ENCODE measurements at regions not wholly inside any gene's neighbourhood (a gene's known extent, or its start where the extent isn't known, plus 50 kb on each side); places are given as distances from the start of the nearest gene placed in this dataset.

- DNase-seq = no peak
- no peak overlapping the region for H3K27ac ChIP-seq
Measured at GRCh38 chr1:229207916-229208315, 63.0 kb upstream of the RAB4A start.

GRCh38 chr1:229208481-229208880, 62.4 kb upstream of the RAB4A start:
- Histone ChIP-seq H3K36me3 (no peaks in the 10 kb centered on the region), H3K9me3 (ENCODE audit: severe bottlenecking) (no peaks in the 10 kb centered on the region), H3K4me3 (ENCODE audit: low read depth, low read length) (no peak overlapping the region), H3K27ac (no peak overlapping the region), H3K27me3 (ENCODE audit: insufficient read depth, low read depth, severe bottlenecking) (no peaks in the 10 kb centered on the region)
- TF ChIP-seq CTCF (IDR thresholded peaks at IDR 0.05; ENCODE audit: low read depth, low read length) = no peak
- DNase-seq = no peak

More at GRCh38 chr1:229207916-229208315, 63.0 kb upstream of the RAB4A start:
- Histone ChIP-seq H3K36me3 (no peaks in the 10 kb centered on the region), H3K9me3 (ENCODE audit: severe bottlenecking) (no peaks in the 10 kb centered on the region), H3K4me3 (ENCODE audit: low read depth, low read length) (no peak overlapping the region), H3K27me3 (ENCODE audit: insufficient read depth, low read depth, severe bottlenecking) (no peaks in the 10 kb centered on the region)
- no peak for TF ChIP-seq CTCF (IDR thresholded peaks at IDR 0.05; ENCODE audit: low read depth, low read length)

DNA sequence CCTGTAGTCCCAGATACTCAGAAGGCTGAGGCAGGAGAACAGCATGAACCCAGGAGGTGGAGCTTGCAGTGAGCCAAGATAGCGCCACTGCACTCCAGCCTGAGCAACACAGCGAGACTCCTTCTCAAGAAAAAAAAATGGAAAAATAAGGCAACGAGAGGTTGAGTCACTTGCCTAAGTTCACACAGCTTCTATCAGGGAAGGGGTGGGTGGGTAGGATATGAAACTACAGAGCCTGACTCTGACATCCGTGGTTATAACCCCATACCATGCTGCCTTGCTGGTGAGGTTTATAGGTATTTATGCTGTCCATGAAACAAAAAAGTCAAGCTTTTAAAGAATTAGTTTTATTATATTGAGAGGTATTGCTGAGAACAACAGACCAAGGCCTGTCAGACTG, 61.5 kb upstream of the RAB4A start:
- no peaks in the 10 kb centered on the region for H3K36me3 ChIP-seq
- no peak for DNase-seq
- TF ChIP-seq CTCF (IDR thresholded peaks at IDR 0.05; ENCODE audit: low read depth, low read length) = no peak
- no peaks in the 10 kb centered on the region for H3K27me3 ChIP-seq (ENCODE audit: insufficient read depth, low read depth, severe bottlenecking)
- H3K27ac ChIP-seq = no peak overlapping the region
- no peak overlapping the region for H3K4me3 ChIP-seq (ENCODE audit: low read depth, low read length)
- no peaks in the 10 kb centered on the region for H3K9me3 ChIP-seq (ENCODE audit: severe bottlenecking)

DNA sequence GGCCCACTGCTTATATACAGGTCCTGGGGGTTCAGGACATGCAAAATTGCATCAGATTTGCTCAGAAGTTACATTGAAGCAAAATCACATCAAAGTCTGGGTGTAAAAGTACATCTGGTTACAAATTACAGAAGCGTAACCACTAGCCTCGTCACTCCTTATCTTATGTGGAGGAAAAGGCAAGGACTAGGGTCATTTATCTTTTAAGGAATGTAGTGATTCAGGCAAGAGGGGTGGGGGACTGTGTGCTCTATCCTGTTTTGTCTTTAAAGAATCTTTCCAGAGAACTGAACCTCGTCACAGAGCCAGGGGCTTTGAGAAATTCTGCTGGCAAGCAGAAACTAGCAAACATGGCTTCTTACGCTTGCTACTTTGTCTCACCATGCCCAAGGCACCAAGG, 61.1 kb upstream of the RAB4A start:
- TF ChIP-seq CTCF (IDR thresholded peaks at IDR 0.05; ENCODE audit: low read depth, low read length) = no peak
- H3K9me3 ChIP-seq (ENCODE audit: severe bottlenecking) = no peaks in the 10 kb centered on the region
- H3K4me3 ChIP-seq (ENCODE audit: low read depth, low read length) = no peak overlapping the region
- no peaks in the 10 kb centered on the region for H3K27me3 ChIP-seq (ENCODE audit: insufficient read depth, low read depth, severe bottlenecking)
- no peak for DNase-seq
- no peak overlapping the region for H3K27ac ChIP-seq
- H3K36me3 ChIP-seq = no peaks in the 10 kb centered on the region

DNA sequence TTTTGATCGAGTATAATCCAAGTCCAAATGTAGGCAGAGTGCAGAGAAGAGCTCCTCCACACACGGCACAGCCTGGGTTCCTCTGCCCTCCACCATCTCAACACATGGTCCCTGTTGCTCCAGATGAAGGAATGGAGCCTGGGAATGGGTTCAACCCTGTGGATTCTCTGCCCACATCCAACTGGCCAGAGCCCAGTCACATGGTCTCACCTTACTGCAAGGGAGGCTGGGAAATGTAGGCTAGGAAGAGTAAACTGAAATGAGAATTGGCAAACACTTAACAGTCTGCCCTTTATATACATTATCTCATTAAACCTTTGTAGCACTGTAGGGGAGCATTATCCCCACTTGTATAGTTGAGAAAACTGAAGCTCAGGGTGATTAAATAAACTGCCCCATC, 60.1 kb upstream of the RAB4A start:
- TF ChIP-seq CTCF (IDR thresholded peaks at IDR 0.05; ENCODE audit: low read depth, low read length) = no peak
- no peaks in the 10 kb centered on the region for H3K36me3 ChIP-seq
- H3K27ac ChIP-seq = no peak overlapping the region
- no peak overlapping the region for H3K4me3 ChIP-seq (ENCODE audit: low read depth, low read length)
- H3K9me3 ChIP-seq (ENCODE audit: severe bottlenecking) = no peaks in the 10 kb centered on the region
- no peak for DNase-seq
- H3K27me3 ChIP-seq (ENCODE audit: insufficient read depth, low read depth, severe bottlenecking) = no peaks in the 10 kb centered on the region

DNA sequence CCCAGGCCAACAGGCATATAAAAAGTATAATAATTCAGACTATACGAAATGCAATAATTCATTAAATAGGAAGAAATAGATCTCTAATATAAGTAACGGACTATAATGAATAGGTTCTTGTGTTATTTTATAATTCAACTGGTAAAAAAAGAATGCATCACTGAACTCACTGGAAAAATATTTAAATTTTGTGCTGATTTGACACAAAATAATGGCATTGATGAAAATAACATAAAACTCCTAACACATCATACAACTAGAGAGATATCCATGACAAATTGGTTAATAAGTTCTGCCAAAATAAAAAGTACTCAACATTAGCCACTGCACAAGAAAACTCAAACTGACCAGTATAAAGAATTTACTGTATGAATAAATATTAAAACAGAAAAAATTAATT, 57.1 kb upstream of the RAB4A start:
- no peak for DNase-seq
- TF ChIP-seq CTCF (IDR thresholded peaks at IDR 0.05; ENCODE audit: low read depth, low read length) = no peak
- no peaks in the 10 kb centered on the region for H3K9me3 ChIP-seq (ENCODE audit: severe bottlenecking)
- no peak overlapping the region for H3K4me3 ChIP-seq (ENCODE audit: low read depth, low read length)
- no peak overlapping the region for H3K27ac ChIP-seq
- no peaks in the 10 kb centered on the region for H3K27me3 ChIP-seq (ENCODE audit: insufficient read depth, low read depth, severe bottlenecking)
- no peaks in the 10 kb centered on the region for H3K36me3 ChIP-seq
